A673 (cell line): ENCODE measurements at regions not wholly inside any gene's neighbourhood (a gene's known extent, or its start where the extent isn't known, plus 50 kb on each side); places are given as distances from the start of the nearest gene placed in this dataset.

Experiments used
- BruUV-seq: library from RNA; stranded (reverse); fragments of 400-500 nt; replicated peaks from 2 replicates; lab custom pipeline; 2021; lab: Mats Ljungman, UMichigan
- CTCF ChIA-PET: fragments of 300-600 bp; sonication (Branson Sonifier 250); formaldehyde crosslinking; loops from one replicate; lab custom pipeline; 2022; ENCODE audit warnings: antibody characterized with exemption; lab: Charles Lee
- POLR2A ChIA-PET: fragments of 300-600 bp; sonication (Branson Sonifier 250); formaldehyde crosslinking; loops from one replicate; lab custom pipeline; 2022; ENCODE audit warnings: antibody characterized with exemption; ENCODE audit not compliant: low non-redundant PET; lab: Charles Lee
- DNase-seq: peaks from one replicate; pipeline ENCODE4 v3.0.0-alpha.2; 2015; ENCODE audit warnings: low spot score
- H3K27ac ChIP-seq: fragments of 200-600 bp; sonication (generic); 2 replicates; pipeline ENCODE4 v1.5.1; 2016; ENCODE audit warnings: mixed run types, low read depth, mild to moderate bottlenecking, mixed read lengths, antibody characterized with exemption, low read length; ENCODE audit not compliant: poor library complexity, severe bottlenecking
- H3K27me3 ChIP-seq: fragments of 200-600 bp; sonication (generic); replicated peaks from 2 replicates; pipeline ENCODE4 v1.6.1; 2017; ENCODE audit warnings: mixed run types, low read depth, mild to moderate bottlenecking, mixed read lengths, antibody characterized with exemption, low read length; ENCODE audit not compliant: insufficient read depth, poor library complexity
- H3K36me3 ChIP-seq: fragments of 200-600 bp; sonication (generic); 2 replicates; pipeline ENCODE4 v1.6.1; 2016; ENCODE audit warnings: mixed run types, mild to moderate bottlenecking, mixed read lengths, antibody characterized with exemption, low read length; ENCODE audit not compliant: insufficient read depth, poor library complexity, severe bottlenecking
- H3K4me1 ChIP-seq: fragments of 200-600 bp; sonication (generic); 2 replicates; pipeline ENCODE4 v1.6.1; 2017; ENCODE audit warnings: mixed run types, mild to moderate bottlenecking, mixed read lengths, antibody characterized with exemption, low read length; ENCODE audit not compliant: insufficient read depth, poor library complexity, severe bottlenecking
- H3K4me3 ChIP-seq: fragments of 200-600 bp; sonication (generic); 2 replicates; pipeline ENCODE4 v1.5.1; 2016; ENCODE audit warnings: low read depth, mixed run types, mild to moderate bottlenecking, mixed read lengths, low read length; ENCODE audit not compliant: poor library complexity, severe bottlenecking
- H3K9me3 ChIP-seq: fragments of 200-600 bp; sonication (generic); 2 replicates; pipeline ENCODE4 v1.6.1; 2016; ENCODE audit warnings: mixed run types, low read depth, mild to moderate bottlenecking, mixed read lengths, antibody characterized with exemption, low read length; ENCODE audit not compliant: poor library complexity, severe bottlenecking
- EZH2 ChIP-seq: fragments of 200-600 bp; sonication (generic); IDR thresholded peaks from 2 replicates; pipeline ENCODE4 v1.6.1; 2017; ENCODE audit warnings: borderline replicate concordance, low read depth, mild to moderate bottlenecking, mixed read lengths, antibody characterized with exemption, low read length; ENCODE audit not compliant: poor library complexity, severe bottlenecking
- intact Hi-C: fragments of 100-400 bp; cut with micrococcal nuclease; formaldehyde crosslinking; loops from one replicate; pipeline ENCODE4 v1.10.0; 2022; ENCODE audit not compliant: unreplicated experiment
- TF ChIP-seq, protein P1 (sequence below): fragments of 300-800, 200-600 bp; sonication (generic); conservative IDR thresholded peaks from 2 replicates; pipeline ENCODE4 v1.5.1; 2017; ENCODE audit warnings: low read depth, mild to moderate bottlenecking, antibody characterized with exemption, low read length, moderate library complexity, mixed read lengths

DNA sequence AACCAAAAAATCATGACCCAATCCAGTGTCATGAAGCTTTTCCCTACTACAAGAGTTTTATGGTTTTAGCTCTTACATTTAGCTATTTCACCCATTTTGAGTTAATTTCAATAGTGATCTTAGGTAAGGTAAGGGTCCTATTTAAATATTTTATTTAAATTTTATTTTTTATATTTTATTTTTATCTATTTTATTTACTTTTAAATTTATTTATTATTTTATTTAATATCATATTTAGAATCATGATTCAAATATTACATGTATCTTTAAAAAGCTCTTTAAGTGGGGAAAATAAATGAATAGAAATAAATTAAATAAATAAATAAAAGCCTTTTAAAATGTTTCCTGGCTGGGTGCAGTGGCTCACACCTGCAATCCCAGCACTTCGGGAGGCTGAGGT, 276.0 kb downstream of the SKIDA1 start:
- BruUV-seq = no TSS peak
- intact Hi-C loops = no loop called here

DNA sequence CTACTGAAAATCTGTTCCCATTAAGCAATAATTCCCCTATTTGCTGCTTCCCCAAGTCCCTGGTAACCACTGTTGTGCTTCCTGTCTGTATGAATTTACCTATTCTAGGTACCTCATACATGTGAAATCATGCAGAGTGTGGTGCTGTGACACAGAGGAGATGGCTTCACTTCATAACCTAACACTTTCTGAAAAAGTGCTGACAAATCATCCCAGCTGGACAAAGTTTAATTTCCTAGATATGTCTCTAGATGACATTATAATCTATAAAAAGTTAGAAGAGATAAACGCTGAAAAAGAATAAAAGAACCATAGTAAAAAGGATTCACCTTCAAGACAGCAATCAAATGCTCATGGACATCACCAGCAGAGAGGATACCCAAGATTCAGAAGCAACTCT, 277.9 kb downstream of the SKIDA1 start:
- Histone ChIP-seq H3K4me1 (no peaks in the 10 kb centered on the region), H3K9me3 (no peaks in the 10 kb centered on the region), H3K27ac (no peak overlapping the region), H3K27me3 (no peaks in the 10 kb centered on the region), H3K36me3 (no peaks in the 10 kb centered on the region), H3K4me3 (no peak overlapping the region)
- intact Hi-C loops = no loop called here
- TF ChIP-seq EZH2 = no peak
- TF ChIP-seq, protein P1, sequence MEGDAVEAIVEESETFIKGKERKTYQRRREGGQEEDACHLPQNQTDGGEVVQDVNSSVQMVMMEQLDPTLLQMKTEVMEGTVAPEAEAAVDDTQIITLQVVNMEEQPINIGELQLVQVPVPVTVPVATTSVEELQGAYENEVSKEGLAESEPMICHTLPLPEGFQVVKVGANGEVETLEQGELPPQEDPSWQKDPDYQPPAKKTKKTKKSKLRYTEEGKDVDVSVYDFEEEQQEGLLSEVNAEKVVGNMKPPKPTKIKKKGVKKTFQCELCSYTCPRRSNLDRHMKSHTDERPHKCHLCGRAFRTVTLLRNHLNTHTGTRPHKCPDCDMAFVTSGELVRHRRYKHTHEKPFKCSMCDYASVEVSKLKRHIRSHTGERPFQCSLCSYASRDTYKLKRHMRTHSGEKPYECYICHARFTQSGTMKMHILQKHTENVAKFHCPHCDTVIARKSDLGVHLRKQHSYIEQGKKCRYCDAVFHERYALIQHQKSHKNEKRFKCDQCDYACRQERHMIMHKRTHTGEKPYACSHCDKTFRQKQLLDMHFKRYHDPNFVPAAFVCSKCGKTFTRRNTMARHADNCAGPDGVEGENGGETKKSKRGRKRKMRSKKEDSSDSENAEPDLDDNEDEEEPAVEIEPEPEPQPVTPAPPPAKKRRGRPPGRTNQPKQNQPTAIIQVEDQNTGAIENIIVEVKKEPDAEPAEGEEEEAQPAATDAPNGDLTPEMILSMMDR = no peak
- ChIA-PET POLR2A (no interaction called here), CTCF (no interaction called here)
- no peak for DNase-seq
- no TSS peak for BruUV-seq

More for the DNA sequence above, 276.0 kb downstream of the SKIDA1 start:
- Histone ChIP-seq H3K9me3 (no peaks in the 10 kb centered on the region), H3K36me3 (no peaks in the 10 kb centered on the region), H3K4me3 (no peak overlapping the region), H3K4me1 (no peaks in the 10 kb centered on the region), H3K27me3 (no peaks in the 10 kb centered on the region), H3K27ac (no peak overlapping the region)
- ChIA-PET POLR2A (no interaction called here), CTCF (no interaction called here)
- no peak for DNase-seq
- no peak for TF ChIP-seq EZH2
- TF ChIP-seq, protein P1 = no peak

DNA sequence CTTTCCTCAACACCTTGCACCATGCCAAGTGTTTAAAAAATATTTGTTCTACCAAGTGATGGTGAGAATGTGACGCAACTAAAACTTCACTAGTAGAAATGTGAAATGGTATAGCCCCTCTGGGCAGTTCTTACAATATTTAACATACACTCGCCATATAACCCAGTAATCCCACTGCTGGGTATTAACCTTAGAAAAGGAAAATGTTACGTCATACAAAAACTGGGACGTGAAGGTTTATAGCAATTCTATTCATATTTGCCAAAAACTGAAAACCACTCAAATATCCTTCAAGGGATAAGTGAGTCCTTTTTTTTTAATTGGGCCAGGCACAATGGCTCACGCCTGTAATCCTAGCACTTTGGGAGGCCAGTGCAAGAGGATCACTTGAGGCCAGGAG, 279.3 kb downstream of the SKIDA1 start:
- BruUV-seq = no TSS peak
- H3K27ac ChIP-seq = no peak overlapping the region
- intact Hi-C loops = no loop called here
- TF ChIP-seq EZH2 = no peak
- TF ChIP-seq, protein P1 = no peak
- H3K36me3 ChIP-seq = no peaks in the 10 kb centered on the region
- no peak overlapping the region for H3K4me3 ChIP-seq
- no peaks in the 10 kb centered on the region for H3K4me1 ChIP-seq
- ChIA-PET POLR2A (no interaction called here), CTCF (no interaction called here)
- H3K27me3 ChIP-seq = no peaks in the 10 kb centered on the region
- no peaks in the 10 kb centered on the region for H3K9me3 ChIP-seq
- DNase-seq = no peak
